ENCODE measurements at regions not wholly inside any gene's neighbourhood (a gene's known extent, or its start where the extent isn't known, plus 50 kb on each side); places are given as distances from the start of the nearest gene placed in this dataset.
"Not testable (repeated sequence)": the region's sequence is repeated elsewhere in the genome, so short reads cannot be mapped to it uniquely, and the experiment has no call there.

GRCh38 chr7:15143936-15144335 is 241.4 kb upstream of the DGKB start:
- no peak for DNase-seq

GRCh38 chr7:15143121-15143520 is 240.6 kb upstream of the DGKB start:
- no peak for DNase-seq

- no peak for DNase-seq
Observed at GRCh38 chr7:15140431-15140830, 237.9 kb upstream of the DGKB start.

- DNase-seq: no peak
Observed at GRCh38 chr7:15131661-15132060, 229.1 kb upstream of the DGKB start.

DNA sequence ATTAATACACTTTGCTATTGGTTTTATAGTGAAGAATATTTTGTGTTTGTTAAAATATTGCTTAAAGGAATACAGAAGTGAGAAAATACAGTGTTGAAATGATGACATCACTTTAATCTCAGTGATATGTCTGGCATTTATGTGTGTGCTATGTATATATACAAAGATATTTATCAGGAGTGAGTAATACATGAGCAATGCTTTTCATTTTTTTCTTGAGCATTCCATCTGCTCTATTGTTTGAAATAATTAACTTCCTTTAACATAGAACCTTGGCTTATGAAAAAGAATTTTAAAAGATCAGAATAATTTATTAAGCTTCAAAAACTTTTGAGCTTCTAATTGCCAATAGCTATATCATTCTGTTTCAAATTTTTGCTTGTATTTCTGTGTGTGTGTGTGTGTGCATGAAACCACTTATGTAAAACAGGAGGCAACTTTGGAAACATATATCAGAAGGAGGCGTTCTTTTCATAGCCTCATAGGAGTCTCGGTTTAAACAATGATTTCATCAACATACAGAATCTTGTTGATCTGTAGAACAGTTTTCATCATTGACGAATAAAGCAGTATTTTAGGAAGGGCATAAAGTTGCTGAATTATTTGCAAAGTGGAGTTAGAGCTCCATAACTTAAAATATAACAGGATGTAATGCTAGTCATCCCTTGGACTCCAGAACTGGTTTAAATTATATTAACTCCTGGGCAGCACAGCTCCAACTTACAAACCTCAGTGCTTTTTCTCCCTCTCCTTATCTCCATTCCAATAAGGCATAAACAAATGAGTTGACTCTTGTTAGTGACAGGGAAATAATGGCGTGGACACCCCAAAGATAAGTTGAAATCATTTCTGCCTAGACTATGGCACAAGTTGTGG is 228.4 kb upstream of the DGKB start:
- no peak for DNase-seq

GRCh38 chr7:15128716-15129115 is 226.2 kb upstream of the DGKB start:
- no peak for DNase-seq

GRCh38 chr7:15126653-15127052 is 224.1 kb upstream of the DGKB start:
- DNase-seq: not testable (repeated sequence)

DNA sequence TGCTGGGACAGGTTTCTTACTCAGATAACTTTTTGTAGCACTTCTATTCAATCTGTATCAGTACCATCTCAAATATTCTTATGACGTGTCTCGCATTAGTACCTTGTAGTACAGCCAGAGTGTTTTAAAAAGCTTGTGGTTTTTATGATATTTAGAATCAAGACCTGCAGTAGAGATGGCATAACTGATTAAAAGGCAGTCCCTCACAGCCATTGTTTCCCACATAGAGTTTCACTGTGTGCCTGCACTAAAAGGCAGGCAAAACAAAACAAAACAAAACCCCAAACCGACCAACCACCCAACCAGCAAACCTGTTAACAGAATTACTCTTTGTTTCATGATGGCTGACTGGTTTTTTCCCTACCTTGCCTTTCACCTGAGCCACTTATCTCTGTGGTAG is 221.3 kb upstream of the DGKB start:
- DNase-seq: no peak

- no peak for DNase-seq
Observed at GRCh38 chr7:15113752-15114151, 211.2 kb upstream of the DGKB start.

- DNase-seq: no peak
Observed at GRCh38 chr7:15105711-15106110, 203.2 kb upstream of the DGKB start.

- DNase-seq: no peak
Observed at GRCh38 chr7:15104411-15105092, 202.0 kb upstream of the DGKB start.

DNA sequence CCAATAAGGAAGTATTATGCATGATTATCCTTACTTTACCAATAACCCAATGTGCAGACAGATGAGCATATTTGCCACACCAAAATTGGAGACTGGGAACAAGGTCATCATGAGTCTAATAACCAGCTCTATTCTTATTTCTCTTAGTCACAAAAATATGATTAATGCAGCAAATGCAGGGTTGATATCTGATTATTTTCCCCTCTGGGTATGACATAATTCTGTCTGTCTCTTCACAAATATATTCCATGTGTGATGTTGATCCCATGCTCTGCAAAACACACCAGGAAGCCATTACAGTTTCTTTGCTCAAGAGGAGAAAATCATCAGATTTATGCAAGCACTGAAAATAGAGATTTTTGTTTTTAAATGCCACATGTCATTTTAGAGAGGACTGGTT is 196.5 kb upstream of the DGKB start:
- no peak for DNase-seq

GRCh38 chr7:15096853-15097252 is 194.3 kb upstream of the DGKB start:
- DNase-seq: no peak

GRCh38 chr7:15094989-15095388 is 192.4 kb upstream of the DGKB start:
- no peak for DNase-seq

- no peak for DNase-seq
Observed at GRCh38 chr7:15087771-15088170, 185.2 kb upstream of the DGKB start.

DNA sequence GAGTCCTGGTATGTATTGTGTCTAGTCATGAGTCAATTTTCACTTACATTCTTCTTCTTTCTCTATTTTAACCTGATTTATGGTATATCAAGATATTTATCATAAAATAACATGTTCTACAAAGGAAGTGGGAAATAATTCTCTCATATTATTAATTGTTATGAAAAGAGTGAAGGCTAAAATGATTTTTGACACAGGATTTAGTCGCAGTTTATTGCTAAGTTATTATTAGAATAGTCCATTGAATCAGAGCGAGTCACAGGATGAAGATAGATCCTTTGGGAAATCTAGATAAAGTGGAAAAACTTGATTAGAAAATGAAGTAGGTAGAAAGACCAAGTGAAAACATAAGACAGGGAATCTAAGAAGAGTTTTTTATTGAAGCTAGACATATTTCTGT is 184.3 kb upstream of the DGKB start:
- DNase-seq: no peak

DNA sequence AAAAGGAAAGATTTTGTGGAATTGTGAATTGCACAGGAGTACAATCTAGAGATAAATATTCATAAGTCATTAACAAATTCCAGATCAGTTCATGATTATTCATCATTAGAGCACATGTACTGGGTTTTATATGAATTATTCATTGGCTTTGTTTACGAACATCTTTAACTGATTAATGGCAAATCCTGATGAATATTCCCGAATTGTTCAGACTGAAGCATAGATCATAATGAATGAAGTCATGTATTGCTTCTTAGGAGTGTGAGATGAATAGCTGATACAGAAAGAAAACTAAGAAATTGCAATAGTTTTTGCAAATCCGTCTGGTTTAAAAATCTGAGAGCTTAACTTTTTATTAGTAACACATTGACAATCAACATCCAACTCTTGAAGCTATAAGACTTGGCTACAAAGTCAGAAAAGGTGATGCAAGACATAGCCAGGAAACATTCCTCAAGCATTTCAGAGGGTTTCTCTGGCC is 183.6 kb upstream of the DGKB start:
- DNase-seq: no peak

DNA sequence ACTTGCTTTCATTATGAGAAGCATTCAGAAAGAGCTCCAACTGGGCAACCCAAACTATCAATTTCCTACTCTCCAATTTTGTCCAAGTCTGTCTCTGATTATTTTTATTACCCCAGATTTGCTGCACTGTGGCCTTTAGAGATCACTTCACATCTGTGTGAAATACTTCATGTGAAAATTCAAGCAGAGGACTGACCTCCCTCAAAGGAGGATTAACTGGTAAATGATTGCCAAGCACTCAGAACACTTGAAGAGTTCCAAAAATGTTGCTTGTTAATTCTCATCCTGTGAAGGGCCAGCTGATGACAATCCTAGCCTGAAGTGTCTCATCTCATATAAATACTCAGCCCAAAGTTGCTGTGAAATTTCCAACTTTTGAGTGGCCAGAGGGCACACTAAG is 182.8 kb upstream of the DGKB start:
- DNase-seq: no peak

DNA sequence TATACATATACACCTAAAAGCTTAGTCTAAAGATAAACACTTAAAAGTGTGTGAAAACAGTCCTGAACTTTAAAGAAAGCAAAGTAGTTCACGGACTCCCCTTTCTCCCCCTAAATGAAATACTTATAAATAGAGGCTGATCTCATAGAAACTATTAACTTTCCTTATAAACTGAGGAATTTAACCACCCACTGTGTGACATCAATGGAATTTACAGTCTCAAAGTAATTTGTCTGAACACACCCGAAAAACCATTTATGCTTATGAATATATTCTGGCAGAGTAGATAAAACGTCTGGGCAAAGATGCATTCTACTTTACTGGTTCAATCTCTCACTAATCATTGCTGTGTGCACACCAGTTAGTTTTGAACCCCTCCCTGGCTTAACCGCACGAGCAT is 181.8 kb upstream of the DGKB start:
- DNase-seq: no peak

GRCh38 chr7:15081891-15082290 is 179.3 kb upstream of the DGKB start:
- DNase-seq: no peak

DNA sequence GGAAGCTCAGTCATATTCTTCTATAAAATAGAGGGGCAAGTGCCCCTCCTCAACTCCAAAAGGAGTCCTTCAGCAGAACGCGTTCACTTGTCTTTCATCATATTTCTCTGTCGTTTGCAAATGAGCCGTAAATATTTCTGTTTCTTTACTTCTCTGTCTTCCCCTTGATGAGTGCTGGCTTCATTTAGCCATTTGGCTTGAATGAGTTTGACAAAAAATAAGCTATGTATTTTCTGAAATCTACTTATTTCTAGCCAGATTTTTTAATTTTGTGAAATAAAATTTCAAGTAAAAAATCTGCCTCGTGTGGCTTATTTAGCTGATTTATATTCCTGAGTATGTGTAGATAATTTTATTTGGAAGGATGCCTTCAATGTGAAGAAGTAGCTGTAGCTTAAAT is 170.8 kb upstream of the DGKB start:
- no peak for DNase-seq

DNA sequence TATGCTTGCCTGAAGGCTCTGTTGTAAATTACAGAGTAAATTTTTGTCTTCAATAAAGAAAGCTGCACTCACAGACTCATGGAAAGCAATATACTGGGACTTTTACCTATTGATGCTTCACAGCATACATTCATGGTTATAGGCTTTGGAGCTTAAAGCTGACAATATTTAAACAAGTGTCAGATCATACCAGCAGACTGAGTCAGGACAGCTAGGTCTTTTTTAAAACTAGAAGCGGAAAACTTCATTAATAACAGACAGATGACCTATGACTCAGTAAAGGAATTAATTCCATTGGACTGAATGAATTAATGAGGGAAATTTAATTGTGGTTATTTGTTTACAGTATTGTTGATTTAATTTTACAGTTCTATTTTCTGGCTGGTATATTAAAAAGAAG is 165.8 kb upstream of the DGKB start:
- DNase-seq: no peak

GRCh38 chr7:15057272-15057671 is 154.7 kb upstream of the DGKB start:
- no peak for DNase-seq

GRCh38 chr7:15054304-15054703 is 151.8 kb upstream of the DGKB start:
- DNase-seq: not testable (repeated sequence)
